ENCODE measurements at regions not wholly inside any gene's neighbourhood (a gene's known extent, or its start where the extent isn't known, plus 50 kb on each side); places are given as distances from the start of the nearest gene placed in this dataset.

- Histone ChIP-seq H3K27ac (ENCODE audit: insufficient read length, low read depth, low read length) (no peak overlapping the region), H3K79me1 (ENCODE audit: insufficient read depth, low read depth, low read length, poor library complexity, severe bottlenecking) (no peaks in the 10 kb centered on the region), H2BK5ac (ENCODE audit: insufficient read length, low read length) (no peak overlapping the region), H2AK5ac (ENCODE audit: insufficient read length, low read length) (no peak overlapping the region), H3K23me2 (ENCODE audit: insufficient read length, low read depth, low read length, poor library complexity, severe bottlenecking) (no peaks in the 10 kb centered on the region), H3K4me1 (ENCODE audit: insufficient read depth, low read length) (no peaks in the 10 kb centered on the region), H3T11ph (ENCODE audit: low read length) (no peak overlapping the region), H3K56ac (ENCODE audit: insufficient read length, low read depth, low read length) (no peak overlapping the region), H3K79me2 (ENCODE audit: insufficient read depth, low read length) (no peaks in the 10 kb centered on the region), H3K18ac (ENCODE audit: insufficient read length, low read depth, low read length) (no peak overlapping the region), H4K91ac (ENCODE audit: insufficient read length, low read depth, low read length) (no peak overlapping the region), H3K4ac (ENCODE audit: low read depth, low read length) (no peak overlapping the region), H3K9me3 (ENCODE audit: control insufficient read depth, low read depth, low read length) (peaks cover 11% of the 10 kb centered on the region), H2BK20ac (ENCODE audit: low read depth, low read length, poor library complexity, severe bottlenecking) (no peak overlapping the region), H3K23ac (ENCODE audit: insufficient read length, low read depth, low read length) (no peak overlapping the region), H2BK120ac (ENCODE audit: low read depth, low read length, poor library complexity, severe bottlenecking) (no peak overlapping the region), H3K14ac (ENCODE audit: insufficient read depth, low read length) (no peak overlapping the region), H4K5ac (ENCODE audit: insufficient read length, low read depth, low read length) (no peak overlapping the region), H2BK15ac (ENCODE audit: low read depth, low read length) (no peak overlapping the region), H2BK12ac (ENCODE audit: insufficient read length, low read depth, low read length) (no peak overlapping the region), H3K9ac (ENCODE audit: extremely low read depth, insufficient read length, low read length) (no peak overlapping the region), H3K27me3 (ENCODE audit: insufficient read depth, low read length) (no peaks in the 10 kb centered on the region), H2AFZ (ENCODE audit: low read length) (no peak overlapping the region), H3K4me2 (ENCODE audit: insufficient read depth, insufficient read length, low read length) (no peak overlapping the region), H4K8ac (replicated peaks; ENCODE audit: insufficient read length, low read depth, low read length) (no peak overlapping the region), H4K20me1 (ENCODE audit: control insufficient read depth, insufficient read depth, insufficient read length) (no peaks in the 10 kb centered on the region)
- H3K9me3 Mint-ChIP-seq = peaks cover 21 to 22% of the 10 kb centered on the region in 2 experiments
- no CpG with 5 or more reads among the region's 2 CpGs for WGBS (ENCODE audit: extremely low coverage, insufficient read length, low lambda C conversion rate)
- no peaks in the 10 kb centered on the region for H3K4me1 Mint-ChIP-seq
- no peak overlapping the region for H3K27ac Mint-ChIP-seq
- H3K36me3 Mint-ChIP-seq (ENCODE audit: insufficient read depth in 1 of 3, low read depth in 3 of 3) = no peaks in the 10 kb centered on the region; a peak in 1 of 7 replicates
- peaks cover 38% of the 10 kb centered on the region for H3K27me3 Mint-ChIP-seq (ENCODE audit: low read depth)
- no peak for DNase-seq
- TF ChIP-seq CTCF (conservative IDR thresholded peaks at IDR 0.05) = no peak
- H3K4me3 Mint-ChIP-seq = no peak overlapping the region
These were observed 81.5 kb downstream of the UQCRFS1 start for GRCh38 chr19:29131456-29131855.
